HCEC 1CT (cell line): ENCODE measurements at regions not wholly inside any gene's neighbourhood (a gene's known extent, or its start where the extent isn't known, plus 50 kb on each side); places are given as distances from the start of the nearest gene placed in this dataset.

ENCODE experiments used
- DNase-seq: peaks from one replicate; pipeline ENCODE4 v3.0.0-alpha.2; 2017

- DNase-seq = no peak
Observed at GRCh38 chr5:105448271-105448670, 1885.7 kb upstream of the NUDT12 start.

GRCh38 chr5:105430516-105430915, 1867.9 kb upstream of the NUDT12 start:
- DNase-seq = no peak

GRCh38 chr5:105428451-105429380, 1866.1 kb upstream of the NUDT12 start:
- no peak for DNase-seq

- DNase-seq = no peak
Observed at GRCh38 chr5:105414067-105414466, 1851.5 kb upstream of the NUDT12 start.

DNA sequence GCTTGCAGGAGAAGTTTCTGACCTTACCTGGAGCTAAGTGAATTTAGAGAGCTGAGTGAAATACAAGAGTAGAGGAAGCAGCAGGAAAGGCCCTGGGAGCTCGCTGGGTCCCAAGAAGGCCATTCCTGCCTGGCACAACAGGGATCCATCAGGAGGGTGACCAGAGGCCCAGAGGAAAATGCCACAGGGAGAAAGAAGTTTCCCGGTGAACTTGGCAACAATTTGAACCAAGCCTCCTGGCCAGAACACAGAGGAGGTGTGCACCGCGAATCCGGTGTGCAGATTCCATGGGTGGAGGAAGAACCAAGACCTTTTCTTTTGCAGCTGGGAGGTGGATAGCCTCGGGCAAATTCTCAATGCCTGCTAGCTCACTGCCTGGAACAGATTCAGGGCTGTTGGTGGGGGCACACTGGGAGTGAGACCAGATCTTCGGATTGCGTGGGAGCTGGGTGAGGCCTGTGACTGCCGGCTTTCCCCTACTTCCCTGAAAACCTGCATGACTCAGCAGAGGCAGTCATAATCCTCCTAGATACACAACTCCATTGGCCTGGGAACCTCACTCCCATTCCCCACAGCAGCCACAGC, 1850.9 kb upstream of the NUDT12 start:
- no peak for DNase-seq

GRCh38 chr5:105409695-105410094, 1847.1 kb upstream of the NUDT12 start:
- no peak for DNase-seq

- no peak for DNase-seq
Observed at GRCh38 chr5:105407200-105407599, 1844.6 kb upstream of the NUDT12 start.

DNA sequence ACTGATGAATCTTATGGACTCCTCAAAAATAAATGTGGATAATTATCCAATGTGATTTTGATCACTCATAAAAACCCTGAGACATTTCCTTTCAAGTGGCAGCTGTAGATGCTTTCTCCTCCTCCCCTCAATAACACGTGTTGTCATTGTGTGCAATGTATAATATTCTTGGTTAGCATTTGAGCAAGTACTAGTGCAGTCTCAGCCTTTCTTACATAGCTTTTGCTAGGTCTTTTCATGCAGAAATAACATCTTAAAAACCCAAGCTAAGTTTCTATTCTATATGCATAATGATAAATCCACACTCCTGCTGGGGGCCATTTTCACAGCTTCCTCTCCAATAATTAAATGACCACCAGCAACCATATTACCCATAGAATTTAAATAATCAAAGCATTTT, 1835.2 kb upstream of the NUDT12 start:
- no peak for DNase-seq

DNA sequence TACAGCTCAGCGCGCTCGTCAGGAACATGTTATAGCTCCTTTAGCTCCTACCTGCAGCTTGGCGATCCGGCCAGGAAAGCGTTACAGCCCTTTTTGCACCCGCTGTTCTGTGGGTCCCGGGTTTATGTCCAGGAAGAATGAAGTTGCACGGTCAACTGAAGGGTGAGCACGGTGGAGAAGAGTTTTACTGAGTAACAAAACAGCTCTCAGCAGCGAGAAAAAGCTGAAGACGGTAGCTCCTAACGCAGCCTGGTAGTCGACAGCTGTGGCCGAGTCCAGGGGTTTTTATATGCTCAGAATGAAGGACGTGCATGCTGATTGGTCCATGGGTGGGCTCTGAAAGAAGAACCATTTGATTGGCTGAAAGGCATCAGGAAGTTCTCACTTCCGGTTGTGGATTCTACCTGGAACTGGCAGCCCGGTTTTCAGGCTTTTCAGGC, 1830.1 kb upstream of the NUDT12 start:
- DNase-seq = no peak

- no peak for DNase-seq
Observed at GRCh38 chr5:105392122-105392709, 1829.6 kb upstream of the NUDT12 start.

DNA sequence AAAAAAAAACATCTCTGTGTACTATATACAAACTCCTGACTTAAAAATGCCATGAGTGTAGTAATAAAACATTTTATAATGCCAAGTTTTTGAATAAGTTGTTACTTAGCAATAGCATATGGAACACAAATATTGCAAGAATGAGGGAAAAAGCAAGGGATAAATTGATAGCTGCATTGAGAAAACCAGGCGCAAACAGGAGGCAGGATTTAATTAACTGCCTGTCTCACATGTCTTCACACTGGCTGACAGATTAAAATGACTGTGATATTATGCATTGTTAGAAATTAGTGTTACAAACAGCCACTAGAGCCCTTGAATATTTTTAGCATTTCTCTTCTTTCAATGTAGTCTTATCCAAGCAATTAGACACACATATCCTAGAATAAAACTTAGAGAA, 1817.5 kb upstream of the NUDT12 start:
- DNase-seq = no peak

DNA sequence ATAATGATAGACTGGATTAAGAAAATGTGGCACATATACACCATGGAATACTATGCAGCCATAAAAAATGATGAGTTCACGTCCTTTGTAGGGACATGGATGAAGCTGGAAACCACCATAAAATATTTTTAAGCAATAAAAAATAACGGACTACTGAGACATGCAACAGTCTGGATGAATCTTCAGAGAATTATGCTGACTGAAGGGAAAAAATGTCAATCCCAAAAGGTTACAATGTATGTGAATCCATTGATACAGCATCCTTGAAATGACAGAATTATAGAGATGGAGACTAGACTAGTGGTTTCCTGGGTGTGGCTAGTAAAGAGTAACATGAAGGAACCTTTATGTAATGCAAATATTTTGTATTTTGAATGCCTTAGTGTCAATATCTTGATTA, 1808.6 kb upstream of the NUDT12 start:
- no peak for DNase-seq

- DNase-seq = no peak
Observed at GRCh38 chr5:105350486-105351140, 1788.0 kb upstream of the NUDT12 start.

GRCh38 chr5:105331558-105331957, 1769.0 kb upstream of the NUDT12 start:
- no peak for DNase-seq

DNA sequence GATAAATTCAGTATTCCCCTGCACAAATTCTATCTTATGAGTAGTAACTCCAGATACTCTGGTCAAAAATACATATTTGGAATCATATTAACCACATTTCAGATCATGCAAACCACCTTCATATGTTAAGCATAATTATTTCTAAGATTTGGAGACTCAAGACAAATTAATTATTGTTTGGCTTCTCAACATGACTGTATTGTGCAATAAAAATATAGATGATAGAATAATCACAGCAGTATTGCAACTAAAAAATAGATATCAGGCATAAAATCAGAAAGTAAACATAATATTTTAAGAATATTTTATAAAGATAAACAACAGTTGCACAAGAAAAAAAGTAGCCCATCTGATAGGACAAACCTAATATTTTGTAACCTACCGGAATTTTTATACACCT, 1767.6 kb upstream of the NUDT12 start:
- no peak for DNase-seq

GRCh38 chr5:105304859-105305258, 1742.3 kb upstream of the NUDT12 start:
- DNase-seq = no peak

- no peak for DNase-seq
Observed at GRCh38 chr5:105288946-105289345, 1726.4 kb upstream of the NUDT12 start.

DNA sequence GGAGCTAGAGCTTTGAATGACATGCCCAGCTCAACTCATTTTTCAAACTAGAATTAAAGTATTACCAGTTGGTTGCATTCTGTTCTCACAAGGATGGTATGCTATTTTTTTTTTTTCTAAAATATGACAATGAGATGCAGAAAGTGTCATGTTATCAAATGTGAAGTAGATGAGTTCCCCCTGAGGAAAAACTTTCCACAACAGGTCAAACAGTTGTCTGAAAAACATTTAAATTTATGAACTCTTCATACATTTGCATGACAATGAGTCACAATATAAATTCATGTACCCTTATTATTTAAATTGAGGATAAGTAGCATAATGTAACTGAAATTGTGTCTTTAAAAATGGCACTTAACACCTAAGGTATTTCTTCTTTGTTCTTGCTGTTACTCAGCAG, 1720.5 kb upstream of the NUDT12 start:
- no peak for DNase-seq

GRCh38 chr5:105274079-105274478, 1711.5 kb upstream of the NUDT12 start:
- no peak for DNase-seq

DNA sequence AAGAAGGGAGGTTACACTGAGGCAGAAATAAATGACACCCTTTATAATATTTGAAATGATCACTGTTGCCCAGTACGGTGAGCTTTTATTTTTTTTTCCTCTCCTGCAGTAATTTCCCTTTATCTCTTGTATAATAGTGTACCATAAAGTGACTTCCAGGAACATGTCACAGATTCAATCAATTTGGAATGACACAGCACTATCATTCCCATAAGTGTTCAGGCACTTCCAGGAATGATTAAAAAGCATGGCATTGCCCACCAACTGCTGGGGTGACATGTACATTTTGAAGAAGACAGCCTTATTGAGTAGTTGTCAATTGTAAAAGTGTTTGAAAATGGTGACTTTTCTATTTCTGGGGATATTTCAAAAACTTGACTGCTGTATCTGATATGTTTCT, 1700.9 kb upstream of the NUDT12 start:
- no peak for DNase-seq

- no peak for DNase-seq
Observed at GRCh38 chr5:105259581-105260217, 1697.1 kb upstream of the NUDT12 start.

DNA sequence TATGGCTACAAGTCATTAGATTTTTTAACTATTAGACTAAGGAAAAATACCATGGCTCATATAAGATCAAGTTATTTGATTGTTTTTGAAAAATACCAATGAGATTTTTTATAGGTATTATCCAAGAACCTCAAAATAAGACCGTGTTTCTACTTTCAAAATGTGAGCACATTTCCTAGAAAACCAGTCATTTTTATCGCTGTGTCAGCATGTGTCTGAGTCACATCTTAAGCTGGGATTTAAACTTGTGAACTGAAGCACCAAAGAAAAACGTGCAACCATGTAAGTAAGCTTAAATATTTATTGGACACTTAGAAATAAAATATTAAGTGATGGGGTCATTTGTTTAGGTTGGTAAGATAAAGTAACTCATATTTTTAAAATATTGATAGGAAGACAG, 1676.0 kb upstream of the NUDT12 start:
- no peak for DNase-seq
